ENCODE measurements at regions not wholly inside any gene's neighbourhood (a gene's known extent, or its start where the extent isn't known, plus 50 kb on each side); places are given as distances from the start of the nearest gene placed in this dataset.
A peak's percentile ranks its signal among the peaks of the same experiment; 100 is the strongest.
"Not testable (repeated sequence)": the region's sequence is repeated elsewhere in the genome, so short reads cannot be mapped to it uniquely, and the experiment has no call there.

- DNase-seq (ENCODE audit: low spot score): no peak
- peaks cover 6% of the 10 kb centered on the region; the same call in 1 of the 2 replicates for H3K9me3 Mint-ChIP-seq
- H3K27ac Mint-ChIP-seq: 0 out of 2 replicates have a peak overlapping the region, but pooled peaks have one; percentile 80
- H3K27me3 Mint-ChIP-seq (ENCODE audit: low read depth): peaks cover 8% of the 10 kb centered on the region
- peaks cover 30% of the 10 kb centered on the region for H3K4me1 Mint-ChIP-seq
- TF ChIP-seq AR (CRISPR knock-in tag; IDR thresholded peaks at IDR 0.05) (no peak), NR3C1 (CRISPR knock-in tag; conservative IDR thresholded peaks at IDR 0.05; ENCODE audit: low read depth) (no peak), ATF3 (CRISPR knock-in tag; conservative IDR thresholded peaks at IDR 0.05) (no peak), GRHL2 (CRISPR knock-in tag; IDR thresholded peaks at IDR 0.05; ENCODE audit: insufficient replicate concordance, severe bottlenecking) (no peak), RORB (CRISPR knock-in tag; IDR thresholded peaks at IDR 0.05) (no peak), ARID4B (CRISPR knock-in tag; IDR thresholded peaks at IDR 0.05; ENCODE audit: borderline replicate concordance) (no peak), SMAD3 (CRISPR knock-in tag; IDR thresholded peaks at IDR 0.05; ENCODE audit: borderline replicate concordance) (no peak), NR1H2 (CRISPR knock-in tag; IDR thresholded peaks at IDR 0.05) (no peak), TP53 (CRISPR knock-in tag; IDR thresholded peaks at IDR 0.05) (no peak), PREB (CRISPR knock-in tag; IDR thresholded peaks at IDR 0.05; ENCODE audit: borderline replicate concordance) (no peak), TEAD1 (CRISPR knock-in tag; IDR thresholded peaks at IDR 0.05) (no peak), ZNF317 (CRISPR knock-in tag; IDR thresholded peaks at IDR 0.05; ENCODE audit: borderline replicate concordance, low read depth) (no peak), IRF2 (CRISPR knock-in tag; IDR thresholded peaks at IDR 0.05; ENCODE audit: borderline replicate concordance, low read depth) (no peak), E2F4 (CRISPR knock-in tag; IDR thresholded peaks at IDR 0.05; ENCODE audit: borderline replicate concordance, low read depth) (no peak), GTF2I (CRISPR knock-in tag; conservative IDR thresholded peaks at IDR 0.05) (no peak)
- CTCF ChIA-PET: no interaction called here
- no peak for ATAC-seq
- POLR2A ChIA-PET: no interaction called here
- H3K4me3 Mint-ChIP-seq: no peak overlapping the region
- no peaks in the 10 kb centered on the region for H3K36me3 Mint-ChIP-seq
These were observed 96.5 kb downstream of the PPIAL4G start for GRCh38 chr1:148386617-148387016.

- peak overlapping the region; percentile 16; the same call in 1 of the 2 replicates for H3K27ac Mint-ChIP-seq
- H3K4me1 Mint-ChIP-seq: peaks cover 30% of the 10 kb centered on the region
- DNase-seq (ENCODE audit: low spot score); ATAC-seq; H3K27me3 Mint-ChIP-seq (ENCODE audit: low read depth); H3K4me3 Mint-ChIP-seq; H3K36me3 Mint-ChIP-seq; H3K9me3 Mint-ChIP-seq; CTCF ChIA-PET; POLR2A ChIA-PET: not testable (repeated sequence)
These were observed 97.1 kb downstream of the PPIAL4G start for GRCh38 chr1:148386031-148386398.
